ENCODE measurements at regions not wholly inside any gene's neighbourhood (a gene's known extent, or its start where the extent isn't known, plus 50 kb on each side); places are given as distances from the start of the nearest gene placed in this dataset.

DNA sequence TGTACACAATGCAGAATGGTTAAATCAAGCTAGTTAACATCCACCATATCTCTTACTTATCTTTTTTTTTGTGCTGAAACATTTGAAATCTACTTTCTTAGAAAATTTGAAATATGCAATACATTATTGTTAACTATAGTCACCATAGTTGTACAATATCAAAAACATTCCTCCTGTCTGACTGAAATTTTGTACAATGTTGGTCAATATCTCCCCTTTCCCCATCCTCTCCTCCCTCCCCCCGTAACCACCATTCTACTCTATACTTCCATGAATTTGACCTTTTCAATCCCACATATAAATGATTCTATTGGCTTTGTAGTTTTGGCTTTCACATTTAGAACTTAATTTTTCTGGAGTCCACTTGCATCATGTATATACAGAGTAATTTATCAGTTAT lies 63.5 kb upstream of the DCD start:
- no peak for TF ChIP-seq POLR2AphosphoS5 (IDR thresholded peaks at IDR 0.05; ENCODE audit: low read depth, low read length)
- TF ChIP-seq, protein P1, sequence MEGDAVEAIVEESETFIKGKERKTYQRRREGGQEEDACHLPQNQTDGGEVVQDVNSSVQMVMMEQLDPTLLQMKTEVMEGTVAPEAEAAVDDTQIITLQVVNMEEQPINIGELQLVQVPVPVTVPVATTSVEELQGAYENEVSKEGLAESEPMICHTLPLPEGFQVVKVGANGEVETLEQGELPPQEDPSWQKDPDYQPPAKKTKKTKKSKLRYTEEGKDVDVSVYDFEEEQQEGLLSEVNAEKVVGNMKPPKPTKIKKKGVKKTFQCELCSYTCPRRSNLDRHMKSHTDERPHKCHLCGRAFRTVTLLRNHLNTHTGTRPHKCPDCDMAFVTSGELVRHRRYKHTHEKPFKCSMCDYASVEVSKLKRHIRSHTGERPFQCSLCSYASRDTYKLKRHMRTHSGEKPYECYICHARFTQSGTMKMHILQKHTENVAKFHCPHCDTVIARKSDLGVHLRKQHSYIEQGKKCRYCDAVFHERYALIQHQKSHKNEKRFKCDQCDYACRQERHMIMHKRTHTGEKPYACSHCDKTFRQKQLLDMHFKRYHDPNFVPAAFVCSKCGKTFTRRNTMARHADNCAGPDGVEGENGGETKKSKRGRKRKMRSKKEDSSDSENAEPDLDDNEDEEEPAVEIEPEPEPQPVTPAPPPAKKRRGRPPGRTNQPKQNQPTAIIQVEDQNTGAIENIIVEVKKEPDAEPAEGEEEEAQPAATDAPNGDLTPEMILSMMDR (IDR thresholded peaks at IDR 0.05) = no peak
- TF ChIP-seq RCOR1 (IDR thresholded peaks at IDR 0.05; ENCODE audit: low read length) = no peak
- no peak for TF ChIP-seq EP300 (IDR thresholded peaks at IDR 0.05; ENCODE audit: borderline replicate concordance in 1 of 2, low read depth in 1 of 2, low read length in 1 of 2)
- TF ChIP-seq GABPA (IDR thresholded peaks at IDR 0.05; ENCODE audit: low read depth) = no peak
- TF ChIP-seq RFX5 (IDR thresholded peaks at IDR 0.05; ENCODE audit: low read length) = no peak
- TF ChIP-seq, protein P2, sequence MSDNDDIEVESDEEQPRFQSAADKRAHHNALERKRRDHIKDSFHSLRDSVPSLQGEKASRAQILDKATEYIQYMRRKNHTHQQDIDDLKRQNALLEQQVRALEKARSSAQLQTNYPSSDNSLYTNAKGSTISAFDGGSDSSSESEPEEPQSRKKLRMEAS (IDR thresholded peaks at IDR 0.05; ENCODE audit: low read depth) = no peak
- TF ChIP-seq NFIC (IDR thresholded peaks at IDR 0.05; ENCODE audit: borderline replicate concordance) = no peak
- TF ChIP-seq JUND (IDR thresholded peaks at IDR 0.05) = no peak
- no peak for TF ChIP-seq MXI1 (IDR thresholded peaks at IDR 0.05; ENCODE audit: low read depth, low read length)
- TF ChIP-seq FOSL2 (IDR thresholded peaks at IDR 0.05; ENCODE audit: borderline replicate concordance, low read depth) = no peak
- TF ChIP-seq, protein P3, sequence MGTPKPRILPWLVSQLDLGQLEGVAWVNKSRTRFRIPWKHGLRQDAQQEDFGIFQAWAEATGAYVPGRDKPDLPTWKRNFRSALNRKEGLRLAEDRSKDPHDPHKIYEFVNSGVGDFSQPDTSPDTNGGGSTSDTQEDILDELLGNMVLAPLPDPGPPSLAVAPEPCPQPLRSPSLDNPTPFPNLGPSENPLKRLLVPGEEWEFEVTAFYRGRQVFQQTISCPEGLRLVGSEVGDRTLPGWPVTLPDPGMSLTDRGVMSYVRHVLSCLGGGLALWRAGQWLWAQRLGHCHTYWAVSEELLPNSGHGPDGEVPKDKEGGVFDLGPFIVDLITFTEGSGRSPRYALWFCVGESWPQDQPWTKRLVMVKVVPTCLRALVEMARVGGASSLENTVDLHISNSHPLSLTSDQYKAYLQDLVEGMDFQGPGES (IDR thresholded peaks at IDR 0.05; ENCODE audit: low read depth, low read length) = no peak
- TF ChIP-seq, protein P4, sequence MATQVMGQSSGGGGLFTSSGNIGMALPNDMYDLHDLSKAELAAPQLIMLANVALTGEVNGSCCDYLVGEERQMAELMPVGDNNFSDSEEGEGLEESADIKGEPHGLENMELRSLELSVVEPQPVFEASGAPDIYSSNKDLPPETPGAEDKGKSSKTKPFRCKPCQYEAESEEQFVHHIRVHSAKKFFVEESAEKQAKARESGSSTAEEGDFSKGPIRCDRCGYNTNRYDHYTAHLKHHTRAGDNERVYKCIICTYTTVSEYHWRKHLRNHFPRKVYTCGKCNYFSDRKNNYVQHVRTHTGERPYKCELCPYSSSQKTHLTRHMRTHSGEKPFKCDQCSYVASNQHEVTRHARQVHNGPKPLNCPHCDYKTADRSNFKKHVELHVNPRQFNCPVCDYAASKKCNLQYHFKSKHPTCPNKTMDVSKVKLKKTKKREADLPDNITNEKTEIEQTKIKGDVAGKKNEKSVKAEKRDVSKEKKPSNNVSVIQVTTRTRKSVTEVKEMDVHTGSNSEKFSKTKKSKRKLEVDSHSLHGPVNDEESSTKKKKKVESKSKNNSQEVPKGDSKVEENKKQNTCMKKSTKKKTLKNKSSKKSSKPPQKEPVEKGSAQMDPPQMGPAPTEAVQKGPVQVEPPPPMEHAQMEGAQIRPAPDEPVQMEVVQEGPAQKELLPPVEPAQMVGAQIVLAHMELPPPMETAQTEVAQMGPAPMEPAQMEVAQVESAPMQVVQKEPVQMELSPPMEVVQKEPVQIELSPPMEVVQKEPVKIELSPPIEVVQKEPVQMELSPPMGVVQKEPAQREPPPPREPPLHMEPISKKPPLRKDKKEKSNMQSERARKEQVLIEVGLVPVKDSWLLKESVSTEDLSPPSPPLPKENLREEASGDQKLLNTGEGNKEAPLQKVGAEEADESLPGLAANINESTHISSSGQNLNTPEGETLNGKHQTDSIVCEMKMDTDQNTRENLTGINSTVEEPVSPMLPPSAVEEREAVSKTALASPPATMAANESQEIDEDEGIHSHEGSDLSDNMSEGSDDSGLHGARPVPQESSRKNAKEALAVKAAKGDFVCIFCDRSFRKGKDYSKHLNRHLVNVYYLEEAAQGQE (IDR thresholded peaks at IDR 0.05; ENCODE audit: low read depth, low read length) = no peak
- TF ChIP-seq RAD21 (IDR thresholded peaks at IDR 0.05; ENCODE audit: low read length) = no peak

All from SK-N-SH (cell line).